ENCODE measurements at regions not wholly inside any gene's neighbourhood (a gene's known extent, or its start where the extent isn't known, plus 50 kb on each side); places are given as distances from the start of the nearest gene placed in this dataset.

- Histone ChIP-seq H3K9ac (ENCODE audit: low read length) (no peak overlapping the region), H3K9me2 (replicated peaks; ENCODE audit: insufficient read depth, low read length) (no peaks in the 10 kb centered on the region), H3K9me3 (replicated peaks; ENCODE audit: insufficient read depth, low read length) (no peaks in the 10 kb centered on the region), H3K27ac (ENCODE audit: low read length) (no peak overlapping the region), H3F3A (ENCODE audit: insufficient read depth, low read length) (no peaks in the 10 kb centered on the region), H3K36me3 (replicated peaks; ENCODE audit: insufficient read depth, low read length) (no peaks in the 10 kb centered on the region), H3K79me2 (ENCODE audit: low read length) (no peaks in the 10 kb centered on the region), H2AFZ (ENCODE audit: low read length) (no peak overlapping the region), H3K4me1 (ENCODE audit: low read length) (no peaks in the 10 kb centered on the region), H4K20me1 (ENCODE audit: insufficient read depth, low read length) (no peaks in the 10 kb centered on the region), H3K27me3 (replicated peaks; ENCODE audit: insufficient read depth, low read length) (peaks cover 2% of the 10 kb centered on the region; the same call in 1 of the 2 replicates), H3K4me2 (ENCODE audit: low read depth, low read length) (no peak overlapping the region), H3K4me3 (ENCODE audit: low read length) (no peak overlapping the region)
- TF ChIP-seq EZH2phosphoT487 (IDR thresholded peaks at IDR 0.05; ENCODE audit: low read length) = no peak
- TF ChIP-seq, protein P1, sequence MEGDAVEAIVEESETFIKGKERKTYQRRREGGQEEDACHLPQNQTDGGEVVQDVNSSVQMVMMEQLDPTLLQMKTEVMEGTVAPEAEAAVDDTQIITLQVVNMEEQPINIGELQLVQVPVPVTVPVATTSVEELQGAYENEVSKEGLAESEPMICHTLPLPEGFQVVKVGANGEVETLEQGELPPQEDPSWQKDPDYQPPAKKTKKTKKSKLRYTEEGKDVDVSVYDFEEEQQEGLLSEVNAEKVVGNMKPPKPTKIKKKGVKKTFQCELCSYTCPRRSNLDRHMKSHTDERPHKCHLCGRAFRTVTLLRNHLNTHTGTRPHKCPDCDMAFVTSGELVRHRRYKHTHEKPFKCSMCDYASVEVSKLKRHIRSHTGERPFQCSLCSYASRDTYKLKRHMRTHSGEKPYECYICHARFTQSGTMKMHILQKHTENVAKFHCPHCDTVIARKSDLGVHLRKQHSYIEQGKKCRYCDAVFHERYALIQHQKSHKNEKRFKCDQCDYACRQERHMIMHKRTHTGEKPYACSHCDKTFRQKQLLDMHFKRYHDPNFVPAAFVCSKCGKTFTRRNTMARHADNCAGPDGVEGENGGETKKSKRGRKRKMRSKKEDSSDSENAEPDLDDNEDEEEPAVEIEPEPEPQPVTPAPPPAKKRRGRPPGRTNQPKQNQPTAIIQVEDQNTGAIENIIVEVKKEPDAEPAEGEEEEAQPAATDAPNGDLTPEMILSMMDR (IDR thresholded peaks at IDR 0.05; ENCODE audit: low read length) = no peak
- TF ChIP-seq EZH2 (optimal IDR thresholded peaks at IDR 0.05; ENCODE audit: low read depth, low read length) = no peak
- no peak for DNase-seq
These were observed 1492.7 kb downstream of the BRD1 start for GRCh38 chr22:48334971-48335370.

- H3K27ac ChIP-seq (ENCODE audit: low read length) = no peak overlapping the region
- H3K9me2 ChIP-seq (replicated peaks; ENCODE audit: insufficient read depth, low read length) = no peaks in the 10 kb centered on the region
- H3K4me2 ChIP-seq (ENCODE audit: low read depth, low read length) = no peak overlapping the region
These were observed 1493.6 kb downstream of the BRD1 start for GRCh38 chr22:48333816-48334735.

DNA sequence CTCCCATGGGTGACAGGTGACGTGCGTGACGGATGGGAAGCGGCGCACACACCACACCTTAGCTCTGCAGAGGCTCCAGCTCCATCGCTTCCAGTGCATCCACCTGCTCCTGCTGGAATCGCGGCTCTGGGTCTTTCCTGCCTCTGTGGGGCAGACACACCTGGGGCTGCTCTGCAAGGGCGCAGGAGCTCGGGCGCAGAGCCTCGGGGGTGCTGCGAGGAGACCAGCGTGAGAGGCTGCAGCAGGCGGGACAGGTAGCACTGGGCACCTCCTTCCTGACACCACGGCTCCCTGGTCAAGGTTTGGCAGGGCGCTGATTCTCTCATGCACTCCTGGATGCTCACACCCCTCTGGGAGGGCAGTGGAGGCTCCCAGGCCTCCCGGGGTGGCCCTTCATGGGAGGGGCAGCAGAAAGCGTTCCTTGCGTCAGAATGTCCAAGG lies 1494.3 kb downstream of the BRD1 start:
- H4K20me1 ChIP-seq (ENCODE audit: insufficient read depth, low read length) = no peaks in the 10 kb centered on the region
- no peaks in the 10 kb centered on the region for H3K36me3 ChIP-seq (replicated peaks; ENCODE audit: insufficient read depth, low read length)
- no peak overlapping the region for H2AFZ ChIP-seq (ENCODE audit: low read length)
- H3K9me2 ChIP-seq (replicated peaks; ENCODE audit: insufficient read depth, low read length) = no peaks in the 10 kb centered on the region
- DNase-seq = no peak
- H3K27me3 ChIP-seq (replicated peaks; ENCODE audit: insufficient read depth, low read length) = no peaks in the 10 kb centered on the region
- no peaks in the 10 kb centered on the region for H3K9me3 ChIP-seq (replicated peaks; ENCODE audit: insufficient read depth, low read length)
- TF ChIP-seq EZH2 (optimal IDR thresholded peaks at IDR 0.05; ENCODE audit: low read depth, low read length) (no peak), EZH2phosphoT487 (IDR thresholded peaks at IDR 0.05; ENCODE audit: low read length) (no peak)
- TF ChIP-seq, protein P1 (IDR thresholded peaks at IDR 0.05; ENCODE audit: low read length) = no peak
- H3K79me2 ChIP-seq (ENCODE audit: low read length) = no peaks in the 10 kb centered on the region
- H3K9ac ChIP-seq (ENCODE audit: low read length) = no peak overlapping the region
- no peak overlapping the region for H3K27ac ChIP-seq (ENCODE audit: low read length)
- H3K4me2 ChIP-seq (ENCODE audit: low read depth, low read length) = no peak overlapping the region
- H3F3A ChIP-seq (ENCODE audit: insufficient read depth, low read length) = no peaks in the 10 kb centered on the region
- no peaks in the 10 kb centered on the region for H3K4me1 ChIP-seq (ENCODE audit: low read length)
- H3K4me3 ChIP-seq (ENCODE audit: low read length) = no peak overlapping the region

More at GRCh38 chr22:48333816-48334735, 1493.6 kb downstream of the BRD1 start:
- H4K20me1 ChIP-seq (ENCODE audit: insufficient read depth, low read length) = no peaks in the 10 kb centered on the region
- H3K36me3 ChIP-seq (replicated peaks; ENCODE audit: insufficient read depth, low read length) = no peaks in the 10 kb centered on the region
- H3K27me3 ChIP-seq (replicated peaks; ENCODE audit: insufficient read depth, low read length) = no peaks in the 10 kb centered on the region
- H2AFZ ChIP-seq (ENCODE audit: low read length) = no peak overlapping the region
- H3K79me2 ChIP-seq (ENCODE audit: low read length) = no peaks in the 10 kb centered on the region
- TF ChIP-seq EZH2phosphoT487 (IDR thresholded peaks at IDR 0.05; ENCODE audit: low read length) (no peak), EZH2 (optimal IDR thresholded peaks at IDR 0.05; ENCODE audit: low read depth, low read length) (no peak)
- TF ChIP-seq, protein P1 (IDR thresholded peaks at IDR 0.05; ENCODE audit: low read length) = no peak
- no peaks in the 10 kb centered on the region for H3F3A ChIP-seq (ENCODE audit: insufficient read depth, low read length)
- H3K4me1 ChIP-seq (ENCODE audit: low read length) = no peaks in the 10 kb centered on the region
- no peak for DNase-seq
- no peak overlapping the region for H3K4me3 ChIP-seq (ENCODE audit: low read length)
- no peak overlapping the region for H3K9ac ChIP-seq (ENCODE audit: low read length)
- no peaks in the 10 kb centered on the region for H3K9me3 ChIP-seq (replicated peaks; ENCODE audit: insufficient read depth, low read length)

All from MM.1S (cell line).